Mammary epithelial cell (primary cell): ENCODE measurements at regions not wholly inside any gene's neighbourhood (a gene's known extent, or its start where the extent isn't known, plus 50 kb on each side); places are given as distances from the start of the nearest gene placed in this dataset.

Experiments used
- EZH2 ChIP-seq: IDR thresholded peaks from 2 replicates; pipeline ENCODE4 v1.6.1; 2012; ENCODE audit warnings: low read length, inconsistent platforms, borderline replicate concordance
- TF ChIP-seq, protein P1 (sequence below), 2 donors: IDR thresholded peaks in 1 of 2; conservative IDR thresholded peaks in 1 of 2; 2 replicates each; pipeline ENCODE4 v1.5.1; 2011 to 2012; ENCODE audit warnings: inconsistent platforms in 2 of 2, low read length in 2 of 2, mild to moderate bottlenecking in 2 of 2, control low read depth in 1 of 2, low read depth in 1 of 2; ENCODE audit not compliant: insufficient read depth in 1 of 2; ENCODE audit errors: extremely low read depth in 1 of 2

DNA sequence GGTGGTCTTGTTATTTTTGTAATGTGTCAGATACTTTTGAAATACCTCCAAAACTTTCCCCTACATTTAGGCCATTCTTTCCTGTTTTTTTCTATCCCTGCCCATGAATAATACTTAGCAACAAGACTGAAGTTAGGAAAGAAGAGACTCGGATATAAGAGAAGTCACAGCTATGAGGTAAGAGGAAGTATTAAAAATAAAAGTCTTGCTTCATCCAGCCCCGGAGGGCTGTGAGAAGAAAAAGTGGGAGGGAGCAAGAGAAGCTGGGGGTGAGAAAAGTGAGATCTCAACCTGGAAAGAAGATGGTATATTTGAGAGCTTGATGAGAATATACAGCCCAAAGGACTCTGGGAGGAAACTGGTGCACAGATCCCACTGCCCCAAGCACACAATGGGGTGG, 213.5 kb upstream of the CDIN1 start:
- TF ChIP-seq, protein P1, sequence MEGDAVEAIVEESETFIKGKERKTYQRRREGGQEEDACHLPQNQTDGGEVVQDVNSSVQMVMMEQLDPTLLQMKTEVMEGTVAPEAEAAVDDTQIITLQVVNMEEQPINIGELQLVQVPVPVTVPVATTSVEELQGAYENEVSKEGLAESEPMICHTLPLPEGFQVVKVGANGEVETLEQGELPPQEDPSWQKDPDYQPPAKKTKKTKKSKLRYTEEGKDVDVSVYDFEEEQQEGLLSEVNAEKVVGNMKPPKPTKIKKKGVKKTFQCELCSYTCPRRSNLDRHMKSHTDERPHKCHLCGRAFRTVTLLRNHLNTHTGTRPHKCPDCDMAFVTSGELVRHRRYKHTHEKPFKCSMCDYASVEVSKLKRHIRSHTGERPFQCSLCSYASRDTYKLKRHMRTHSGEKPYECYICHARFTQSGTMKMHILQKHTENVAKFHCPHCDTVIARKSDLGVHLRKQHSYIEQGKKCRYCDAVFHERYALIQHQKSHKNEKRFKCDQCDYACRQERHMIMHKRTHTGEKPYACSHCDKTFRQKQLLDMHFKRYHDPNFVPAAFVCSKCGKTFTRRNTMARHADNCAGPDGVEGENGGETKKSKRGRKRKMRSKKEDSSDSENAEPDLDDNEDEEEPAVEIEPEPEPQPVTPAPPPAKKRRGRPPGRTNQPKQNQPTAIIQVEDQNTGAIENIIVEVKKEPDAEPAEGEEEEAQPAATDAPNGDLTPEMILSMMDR (conservative IDR thresholded peaks at IDR 0.05 in 1 of 2, IDR thresholded peaks at IDR 0.05 in 1 of 2; ENCODE audit: extremely low read depth in 1 of 2, insufficient read depth in 1 of 2, low read depth in 1 of 2, low read length in 2 of 2), result no peak
- TF ChIP-seq EZH2, result no peak
